CD4-positive, alpha-beta memory T cell (primary cell): ENCODE measurements at regions not wholly inside any gene's neighbourhood (a gene's known extent, or its start where the extent isn't known, plus 50 kb on each side); places are given as distances from the start of the nearest gene placed in this dataset.

Source experiments
- CTCF ChIA-PET: fragments of 350-600 bp; sonication (Branson Sonifier 250); formaldehyde crosslinking; loops from one replicate; lab custom pipeline; 2021; ENCODE audit warnings: inconsistent platforms; ENCODE audit not compliant: partially characterized antibody; lab: Charles Lee
- POLR2A ChIA-PET: fragments of 350-600 bp; sonication (Branson Sonifier 250); formaldehyde crosslinking; loops from one replicate; lab custom pipeline; 2021; ENCODE audit not compliant: partially characterized antibody; lab: Charles Lee
- DNase-seq, 5 donors: peaks; one replicate each; pipeline versions ENCODE4 v3.0.0 to v3.0.0-alpha.2; 2020 to 2022; ENCODE audit warnings: mixed read lengths in 1 of 5
- H3K27ac ChIP-seq: one replicate; pipeline ENCODE4 v1.7.0; 2013; ENCODE audit warnings: low read depth, low read length
- H3K27me3 ChIP-seq: 2 replicates; pipeline ENCODE4 v1.7.0; 2013; ENCODE audit warnings: mild to moderate bottlenecking, low read length, moderate library complexity; ENCODE audit not compliant: insufficient read depth
- H3K36me3 ChIP-seq: 2 replicates; pipeline ENCODE4 v1.7.0; 2013; ENCODE audit warnings: mild to moderate bottlenecking, low read length, moderate library complexity; ENCODE audit not compliant: insufficient read depth
- H3K4me1 ChIP-seq: 2 replicates; pipeline ENCODE4 v1.7.0; 2013; ENCODE audit warnings: mild to moderate bottlenecking, low read length, moderate library complexity; ENCODE audit not compliant: insufficient read depth
- H3K4me3 ChIP-seq, 2 donors: one replicate each; pipeline ENCODE4 v1.7.0; 2013; ENCODE audit warnings: low read length in 2 of 2, mild to moderate bottlenecking in 1 of 2
- H3K9me3 ChIP-seq, 2 donors: one replicate each; pipeline ENCODE4 v1.7.0; 2013; ENCODE audit warnings: low read length in 2 of 2, control low read depth in 1 of 2; ENCODE audit not compliant: control insufficient read depth in 1 of 2
- H3K27ac Mint-ChIP-seq, 7 donors: one replicate each; pipeline ENCODE4 v1.8.0; 2020 to 2021; ENCODE audit warnings: mixed read lengths in 7 of 7, mild to moderate bottlenecking in 6 of 7, inconsistent platforms in 3 of 7, moderate library complexity in 3 of 7
- H3K27me3 Mint-ChIP-seq, 2 donors: one replicate each; pipeline ENCODE4 v1.8.0; 2020 to 2021; ENCODE audit warnings: mixed read lengths in 2 of 2
- H3K36me3 Mint-ChIP-seq, 2 donors: one replicate each; pipeline ENCODE4 v1.8.0; 2020 to 2021; ENCODE audit warnings: mixed read lengths in 2 of 2, inconsistent platforms in 1 of 2, mild to moderate bottlenecking in 1 of 2
- H3K4me1 Mint-ChIP-seq, 4 donors: one replicate each; pipeline ENCODE4 v1.8.0; 2020 to 2021; ENCODE audit warnings: mixed read lengths in 4 of 4, mild to moderate bottlenecking in 1 of 4
- H3K4me3 Mint-ChIP-seq, 8 donors: one replicate each; pipeline ENCODE4 v1.8.0; 2020 to 2021; ENCODE audit warnings: mixed read lengths in 8 of 8, mild to moderate bottlenecking in 7 of 8, moderate library complexity in 6 of 8, inconsistent platforms in 3 of 8
- H3K9me3 Mint-ChIP-seq, 8 donors: one replicate each; pipeline ENCODE4 v1.8.0; 2020 to 2021; ENCODE audit warnings: mixed read lengths in 8 of 8, mild to moderate bottlenecking in 5 of 8, inconsistent platforms in 3 of 8, moderate library complexity in 1 of 8
- intact Hi-C: fragments of 100-400 bp; cut with micrococcal nuclease; formaldehyde crosslinking; loops from one replicate; pipeline ENCODE4 v1.15.1; 2023

DNA sequence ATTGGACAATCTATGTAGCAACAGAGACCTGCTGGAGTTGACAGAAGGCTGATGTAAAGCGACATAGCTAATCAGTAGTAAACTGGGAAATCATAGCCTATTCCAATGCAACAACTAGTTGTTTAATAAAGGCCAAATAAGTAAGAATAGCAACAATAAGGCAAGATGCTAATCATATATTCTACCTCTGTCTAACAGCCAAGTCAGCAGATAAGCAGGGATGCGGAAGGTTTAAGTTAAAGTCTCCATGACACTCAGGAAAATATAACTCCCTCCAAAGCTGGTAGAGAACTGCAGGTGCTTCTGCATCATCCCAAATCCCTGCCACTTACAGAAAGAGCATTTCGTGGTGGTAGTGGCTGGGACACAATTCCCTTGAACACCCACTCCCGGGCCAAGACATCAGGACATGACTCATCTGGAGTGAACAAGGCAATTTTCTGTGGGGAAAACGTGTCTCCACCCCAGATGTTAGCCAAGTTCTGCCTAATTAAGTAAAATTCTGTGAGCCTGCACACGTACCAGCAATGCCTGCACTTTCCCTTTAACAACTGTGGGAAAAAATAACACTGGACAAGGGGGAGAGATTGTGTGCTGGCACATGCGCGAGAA is 413.6 kb upstream of the ID2 start:
- no peaks in the 10 kb centered on the region for H3K9me3 Mint-ChIP-seq

DNA sequence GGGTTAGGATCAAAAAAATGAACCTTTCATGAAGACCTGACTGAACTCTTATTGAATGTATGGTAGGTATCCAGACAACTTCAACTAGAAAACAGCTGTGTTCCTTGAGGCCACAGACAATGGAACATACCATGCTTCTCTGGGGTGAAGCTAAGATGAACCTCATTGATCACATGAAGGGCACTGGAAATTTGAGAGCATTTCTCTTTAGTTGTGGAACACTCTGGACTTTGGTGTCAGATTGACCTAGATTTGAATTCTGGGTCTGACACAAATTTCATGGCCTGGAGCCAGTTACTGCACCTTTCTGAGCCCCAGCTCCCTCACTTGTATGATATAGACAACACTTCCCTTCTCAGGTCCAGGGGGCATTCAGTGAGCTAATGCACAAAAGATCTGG is 411.2 kb upstream of the ID2 start:
- Histone ChIP-seq H3K27me3 (no peaks in the 10 kb centered on the region), H3K4me3 (no peak overlapping the region), H3K27ac (no peak overlapping the region), H3K4me1 (no peaks in the 10 kb centered on the region), H3K9me3 (no peaks in the 10 kb centered on the region), H3K36me3 (no peaks in the 10 kb centered on the region)
- Mint-ChIP-seq H3K9me3 (no peaks in the 10 kb centered on the region), H3K27ac (no peak overlapping the region), H3K4me1 (peaks cover 6 to 9% (median 7%) of the 10 kb centered on the region in 4 donors), H3K36me3 (peaks cover 0 to 7% of the 10 kb centered on the region in 2 donors), H3K4me3 (no peak overlapping the region), H3K27me3 (no peaks in the 10 kb centered on the region)
- CTCF ChIA-PET, result interaction anchor here (0.8 kb wide), 1 partner anchor 98 kb away, joined by 3 read pairs; no protein-coding TSS in a partner anchor
- intact Hi-C loops, result no loop called here
- POLR2A ChIA-PET, result no interaction called here
- DNase-seq, result no peak

More for the DNA sequence above, 413.6 kb upstream of the ID2 start:
- Histone ChIP-seq H3K4me3 (no peak overlapping the region), H3K27me3 (no peaks in the 10 kb centered on the region), H3K9me3 (no peaks in the 10 kb centered on the region), H3K4me1 (no peaks in the 10 kb centered on the region), H3K27ac (no peak overlapping the region), H3K36me3 (no peaks in the 10 kb centered on the region)
- Mint-ChIP-seq H3K27ac (no peak overlapping the region), H3K4me1 (peaks cover under 1 to 2% (median 1%) of the 10 kb centered on the region in 4 donors), H3K36me3 (peaks cover 0 to 7% of the 10 kb centered on the region in 2 donors), H3K27me3 (no peaks in the 10 kb centered on the region), H3K4me3 (no peak overlapping the region)
- intact Hi-C loops, result no loop called here
- POLR2A ChIA-PET, result no interaction called here
- no peak for DNase-seq
- CTCF ChIA-PET, result no interaction called here

DNA sequence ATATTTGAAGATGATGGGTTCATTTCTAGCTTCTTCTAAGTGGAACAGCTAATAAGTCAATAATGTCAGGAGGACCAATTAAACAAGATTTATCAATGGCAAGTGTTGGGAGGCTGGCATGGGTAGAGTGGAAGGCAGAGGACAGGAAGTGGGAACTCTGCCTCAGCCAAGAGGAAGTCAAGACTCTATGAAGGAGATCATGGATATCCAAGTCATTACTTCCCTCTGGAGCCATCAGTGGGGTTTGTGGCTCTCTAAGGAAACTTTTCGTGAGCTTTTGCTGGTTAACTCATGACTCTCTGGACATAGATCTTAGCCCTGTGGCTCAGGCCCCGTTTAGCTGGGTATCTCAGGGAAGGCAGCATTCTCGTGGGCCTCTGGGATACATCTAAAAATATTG is 410.4 kb upstream of the ID2 start:
- H3K9me3 Mint-ChIP-seq, result no peaks in the 10 kb centered on the region
- H3K4me1 ChIP-seq, result no peaks in the 10 kb centered on the region
- no peak overlapping the region for H3K4me3 Mint-ChIP-seq
- intact Hi-C loops, result no loop called here
- no peaks in the 10 kb centered on the region for H3K27me3 ChIP-seq
- no peaks in the 10 kb centered on the region for H3K36me3 ChIP-seq
- H3K4me1 Mint-ChIP-seq, result peaks cover 6 to 9% (median 7%) of the 10 kb centered on the region in 4 donors
- no peak for DNase-seq
- no peak overlapping the region for H3K27ac ChIP-seq
- peaks cover 0 to 7% of the 10 kb centered on the region in 2 donors for H3K36me3 Mint-ChIP-seq
- H3K9me3 ChIP-seq, result no peaks in the 10 kb centered on the region
- H3K27ac Mint-ChIP-seq, result no peak overlapping the region
- POLR2A ChIA-PET, result no interaction called here
- H3K4me3 ChIP-seq, result no peak overlapping the region
- H3K27me3 Mint-ChIP-seq, result no peaks in the 10 kb centered on the region
- CTCF ChIA-PET, result interaction anchor here (0.6 to 0.8 kb wide), 2 partner anchors 30 to 97 kb away, joined by 3 read pairs; no protein-coding TSS in a partner anchor

DNA sequence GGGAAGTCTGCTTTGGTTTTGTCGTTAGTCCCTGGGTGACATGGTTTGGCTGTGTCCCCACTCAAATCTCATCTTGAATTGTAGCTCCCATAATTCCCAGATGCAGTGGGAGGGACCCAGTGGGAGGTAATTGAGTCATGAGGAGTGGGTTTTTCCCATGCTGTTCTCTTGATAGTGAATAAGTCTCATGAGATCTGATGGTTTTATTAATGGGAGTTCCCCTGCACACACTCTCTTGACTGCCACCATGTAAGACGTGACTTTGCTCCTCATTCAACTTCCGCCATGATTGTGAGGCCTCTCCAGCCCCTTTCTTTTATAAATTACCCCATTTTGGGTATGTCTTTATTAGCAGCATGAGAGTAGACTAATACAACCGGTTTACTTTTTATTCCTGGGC is 405.8 kb upstream of the ID2 start:
- Mint-ChIP-seq H3K36me3 (peaks cover 0 to 7% of the 10 kb centered on the region in 2 donors), H3K27me3 (no peaks in the 10 kb centered on the region), H3K27ac (no peak overlapping the region), H3K9me3 (no peaks in the 10 kb centered on the region), H3K4me3 (no peak overlapping the region), H3K4me1 (peaks cover 11 to 27% (median 16%) of the 10 kb centered on the region in 4 donors)
- no peaks in the 10 kb centered on the region for H3K27me3 ChIP-seq
- intact Hi-C loops, result no loop called here
- H3K4me3 ChIP-seq, result no peak overlapping the region
- ChIA-PET POLR2A (no interaction called here), CTCF (no interaction called here)
- no peaks in the 10 kb centered on the region for H3K36me3 ChIP-seq
- no peaks in the 10 kb centered on the region for H3K9me3 ChIP-seq
- H3K4me1 ChIP-seq, result peaks cover 13% of the 10 kb centered on the region
- no peak overlapping the region for H3K27ac ChIP-seq
- no peak for DNase-seq

DNA sequence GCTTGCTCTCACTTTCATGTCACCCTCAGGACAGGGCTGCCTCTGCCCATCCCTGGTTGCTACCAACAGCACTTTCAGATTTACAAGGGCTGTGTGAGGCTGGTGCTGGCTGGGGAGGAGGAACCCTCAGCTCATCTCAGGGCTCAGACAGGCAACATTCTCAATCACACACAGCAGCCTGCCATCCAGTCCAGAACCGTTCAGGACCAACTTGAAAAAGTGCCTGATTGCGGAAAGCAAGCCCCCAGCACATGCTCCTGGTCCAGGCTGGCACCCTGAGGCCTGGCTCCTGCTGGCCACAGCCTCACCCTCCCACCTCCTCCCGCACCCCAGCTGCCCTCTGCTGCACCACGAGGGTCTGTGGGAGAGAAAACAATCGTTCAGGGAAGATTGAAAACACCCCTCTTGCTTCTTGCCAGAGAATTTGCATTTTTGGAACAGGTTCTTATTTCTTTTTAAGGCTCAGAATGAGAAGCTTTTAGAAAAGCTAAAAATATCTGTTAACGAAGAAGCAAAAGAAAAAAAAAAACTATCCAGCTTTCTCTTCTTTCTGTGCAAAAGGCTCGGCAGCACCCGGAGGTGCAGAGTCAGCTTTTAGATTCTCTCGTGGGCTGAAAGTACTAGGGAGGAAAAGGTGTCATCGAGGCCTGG is 403.8 kb upstream of the ID2 start:
- no peaks in the 10 kb centered on the region for H3K27me3 ChIP-seq
- DNase-seq, result no peak
- no peak overlapping the region for H3K4me3 ChIP-seq
- ChIA-PET POLR2A (interaction anchor here (0.9 to 1.6 kb wide), 3 partner anchors 25 to 404 kb away, joined by 3 to 6 read pairs (median 6); partner anchors contain the start of gene ID2), CTCF (interaction anchor here (0.9 to 1.2 kb wide), 2 partner anchors 9 to 12 kb away, joined by 3 read pairs; no protein-coding TSS in a partner anchor)
- Mint-ChIP-seq H3K27me3 (no peaks in the 10 kb centered on the region), H3K4me1 (peaks cover 15 to 44% (median 28%) of the 10 kb centered on the region in 4 donors), H3K9me3 (no peaks in the 10 kb centered on the region), H3K27ac (peak overlapping the region in 6 of 7 donors; percentile 54 to 88 (median 79)), H3K36me3 (peaks cover 0 to 3% of the 10 kb centered on the region in 2 donors), H3K4me3 (peak overlapping the region in 7 of 8 donors; percentile 39 to 76 (median 62))
- intact Hi-C loops, result no loop called here
- no peaks in the 10 kb centered on the region for H3K36me3 ChIP-seq
- H3K9me3 ChIP-seq, result no peaks in the 10 kb centered on the region
- H3K4me1 ChIP-seq, result peaks cover 18% of the 10 kb centered on the region
- no peak overlapping the region for H3K27ac ChIP-seq

DNA sequence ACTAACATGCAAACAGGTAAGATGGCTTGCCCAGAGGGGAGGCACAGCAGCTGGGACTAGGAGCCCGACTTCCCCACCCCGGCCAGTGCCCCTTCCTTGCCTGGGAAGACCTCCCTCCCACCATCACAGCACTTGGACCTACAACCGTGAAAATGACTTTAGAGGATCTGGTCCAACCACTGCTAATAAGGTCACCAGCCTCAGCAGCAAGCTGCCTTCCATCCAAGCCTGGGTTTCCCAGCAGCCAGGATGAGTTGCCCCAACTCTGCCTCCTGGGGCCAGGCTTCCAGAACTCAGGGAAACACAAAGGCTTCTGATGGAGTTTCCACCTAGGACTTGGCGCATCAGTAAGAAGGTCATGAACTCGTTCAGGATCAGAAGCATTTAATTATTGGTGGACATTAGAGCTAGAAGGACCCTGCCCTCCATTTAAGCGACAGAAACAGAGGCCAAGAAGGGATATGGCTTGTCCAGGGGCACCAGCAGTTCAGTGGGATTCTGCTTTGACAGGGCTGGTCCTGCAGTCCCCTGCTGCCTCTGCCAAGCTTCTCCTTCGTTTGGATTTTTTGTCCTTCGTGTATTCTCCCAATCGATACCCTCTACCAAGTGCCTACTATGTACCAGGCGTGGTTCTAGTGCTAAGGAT is 403.0 kb upstream of the ID2 start:
- Mint-ChIP-seq H3K36me3 (peaks cover 0 to 3% of the 10 kb centered on the region in 2 donors), H3K9me3 (no peaks in the 10 kb centered on the region), H3K27me3 (no peaks in the 10 kb centered on the region), H3K4me1 (peaks cover 10 to 45% (median 27%) of the 10 kb centered on the region in 4 donors), H3K4me3 (peak overlapping the region in 7 of 8 donors; percentile 40 to 76 (median 62)), H3K27ac (peak overlapping the region in 6 of 7 donors; percentile 47 to 88 (median 78))
- Histone ChIP-seq H3K27me3 (no peaks in the 10 kb centered on the region), H3K9me3 (no peaks in the 10 kb centered on the region), H3K36me3 (no peaks in the 10 kb centered on the region), H3K27ac (no peak overlapping the region), H3K4me1 (peaks cover 21% of the 10 kb centered on the region), H3K4me3 (no peak overlapping the region)
- CTCF ChIA-PET, result interaction anchor here (1.2 kb wide), 1 partner anchor 8 kb away, joined by 3 read pairs; no protein-coding TSS in a partner anchor
- intact Hi-C loops, result no loop called here
- POLR2A ChIA-PET, result interaction anchor here (0.9 to 1.6 kb wide), 3 partner anchors 24 to 404 kb away, joined by 3 to 6 read pairs (median 6); partner anchors contain the start of gene ID2
- DNase-seq, result no peak

DNA sequence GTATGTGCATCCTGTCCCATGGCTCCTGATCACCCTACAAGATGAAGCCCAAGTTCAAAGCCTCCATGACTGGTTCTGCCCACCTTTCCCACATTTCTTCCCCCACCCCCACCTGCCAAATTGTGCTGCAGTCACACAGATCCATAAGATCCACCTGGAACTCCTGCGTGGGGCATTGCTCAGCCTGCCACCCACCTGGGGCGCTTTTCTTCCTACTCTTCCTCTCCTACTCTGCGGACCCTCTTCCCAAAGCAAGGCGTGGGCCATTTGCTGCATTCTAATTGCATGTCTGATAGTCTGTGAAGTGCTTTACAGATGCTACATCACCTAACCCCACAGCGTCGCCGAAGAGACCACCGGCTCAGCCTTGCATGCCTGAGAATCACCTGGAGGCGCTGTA is 402.4 kb upstream of the ID2 start:
- CTCF ChIA-PET, result interaction anchor here (0.6 kb wide), 1 partner anchor 58 kb away, joined by 3 read pairs; no protein-coding TSS in a partner anchor

More for the DNA sequence above, 402.4 kb upstream of the ID2 start:
- Mint-ChIP-seq H3K4me3 (peak overlapping the region in 5 of 8 donors; percentile 15 to 53 (median 32)), H3K27me3 (no peaks in the 10 kb centered on the region), H3K9me3 (no peaks in the 10 kb centered on the region), H3K36me3 (peaks cover 0 to 3% of the 10 kb centered on the region in 2 donors), H3K4me1 (peaks cover 13 to 49% (median 30%) of the 10 kb centered on the region in 4 donors), H3K27ac (peak overlapping the region in 5 of 7 donors; percentile 35 to 75 (median 69))
- H3K4me1 ChIP-seq, result peaks cover 21% of the 10 kb centered on the region
- DNase-seq, result no peak
- POLR2A ChIA-PET, result interaction anchor here (1.6 kb wide), 1 partner anchor 403 kb away, joined by 6 read pairs; the partner anchor contains the start of gene ID2
- no peak overlapping the region for H3K4me3 ChIP-seq
- H3K27me3 ChIP-seq, result no peaks in the 10 kb centered on the region
- H3K36me3 ChIP-seq, result no peaks in the 10 kb centered on the region
- no peaks in the 10 kb centered on the region for H3K9me3 ChIP-seq
- intact Hi-C loops, result no loop called here
- H3K27ac ChIP-seq, result no peak overlapping the region
